ENCODE measurements at regions not wholly inside any gene's neighbourhood (a gene's known extent, or its start where the extent isn't known, plus 50 kb on each side); places are given as distances from the start of the nearest gene placed in this dataset.

- DNase-seq (ENCODE audit: insufficient read length, low spot score) (no peak), FAIRE-seq (no peak)
- no peak for TF ChIP-seq POLR2A (IDR thresholded peaks at IDR 0.05; ENCODE audit: low read depth, low read length)
Measured at GRCh38 chr5:165859251-165859650, 2353.8 kb downstream of the MAT2B start.

GRCh38 chr5:165863239-165863638 is 2357.8 kb downstream of the MAT2B start:
- no peak for DNase-seq (ENCODE audit: insufficient read length, low spot score)
- no peak for FAIRE-seq
- TF ChIP-seq POLR2A (IDR thresholded peaks at IDR 0.05; ENCODE audit: low read depth, low read length) = no peak

DNA sequence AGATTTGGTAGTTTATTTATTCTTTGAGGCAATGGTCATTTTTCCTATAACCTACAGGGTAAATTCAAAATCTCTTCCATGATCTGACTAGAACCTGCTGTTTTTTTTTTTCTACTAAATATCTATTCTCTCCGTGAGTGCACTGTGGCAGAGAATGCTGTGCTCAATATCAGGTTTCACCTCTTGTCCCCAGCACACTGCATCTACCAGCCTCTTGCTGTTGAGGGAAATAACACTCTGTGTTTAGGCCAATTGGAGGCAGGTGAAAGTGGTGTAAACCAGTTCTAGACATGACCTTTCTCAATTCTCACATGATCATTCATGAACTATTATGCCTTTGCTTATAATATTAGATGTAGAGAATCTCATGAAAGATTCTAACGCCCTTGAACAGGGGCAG is 2365.9 kb downstream of the MAT2B start:
- no peak for FAIRE-seq
- no peak for TF ChIP-seq POLR2A (IDR thresholded peaks at IDR 0.05; ENCODE audit: low read depth, low read length)
- no peak for DNase-seq (ENCODE audit: insufficient read length, low spot score)

- no peak for TF ChIP-seq POLR2A (IDR thresholded peaks at IDR 0.05; ENCODE audit: low read depth, low read length)
- FAIRE-seq = no peak
Measured at GRCh38 chr5:165874851-165875250, 2369.4 kb downstream of the MAT2B start.

GRCh38 chr5:165876538-165876937 is 2371.1 kb downstream of the MAT2B start:
- DNase-seq (ENCODE audit: insufficient read length, low spot score) = no peak
- FAIRE-seq = no peak
- TF ChIP-seq POLR2A (IDR thresholded peaks at IDR 0.05; ENCODE audit: low read depth, low read length) = no peak

More at GRCh38 chr5:165874851-165875250, 2369.4 kb downstream of the MAT2B start:
- DNase-seq (ENCODE audit: insufficient read length, low spot score) = no peak

DNA sequence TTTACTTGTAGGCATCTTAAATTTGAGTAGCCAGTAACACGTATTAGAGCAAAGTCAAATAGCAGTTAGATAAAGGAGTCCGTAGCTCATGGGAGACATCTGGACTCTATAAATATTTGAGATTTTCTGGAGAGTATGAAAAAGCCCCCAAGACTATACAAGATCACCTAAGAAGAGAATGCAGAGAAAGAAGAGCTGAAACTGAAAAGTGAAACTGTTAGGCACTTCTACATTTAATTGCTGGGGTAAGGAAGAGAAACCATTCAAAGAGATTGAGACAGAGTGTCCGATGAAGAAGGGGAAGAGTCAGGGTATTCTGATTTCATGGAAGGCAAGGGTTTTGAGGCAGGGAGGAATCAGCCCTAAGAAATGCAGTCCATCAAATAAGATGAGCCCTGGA is 2372.1 kb downstream of the MAT2B start:
- no peak for DNase-seq (ENCODE audit: insufficient read length, low spot score)
- FAIRE-seq = no peak
- no peak for TF ChIP-seq POLR2A (IDR thresholded peaks at IDR 0.05; ENCODE audit: low read depth, low read length)

- FAIRE-seq (no peak), DNase-seq (ENCODE audit: insufficient read length, low spot score) (no peak)
Measured at GRCh38 chr5:165881259-165881658, 2375.8 kb downstream of the MAT2B start.

GRCh38 chr5:165882099-165882498 is 2376.7 kb downstream of the MAT2B start:
- FAIRE-seq = no peak
- no peak for DNase-seq (ENCODE audit: insufficient read length, low spot score)
- no peak for TF ChIP-seq POLR2A (IDR thresholded peaks at IDR 0.05; ENCODE audit: low read depth, low read length)

More at GRCh38 chr5:165881259-165881658, 2375.8 kb downstream of the MAT2B start:
- no peak for TF ChIP-seq POLR2A (IDR thresholded peaks at IDR 0.05; ENCODE audit: low read depth, low read length)

- DNase-seq (ENCODE audit: insufficient read length, low spot score) = no peak
- FAIRE-seq = no peak
- no peak for TF ChIP-seq POLR2A (IDR thresholded peaks at IDR 0.05; ENCODE audit: low read depth, low read length)
Measured at GRCh38 chr5:165885623-165886350, 2380.4 kb downstream of the MAT2B start.

DNA sequence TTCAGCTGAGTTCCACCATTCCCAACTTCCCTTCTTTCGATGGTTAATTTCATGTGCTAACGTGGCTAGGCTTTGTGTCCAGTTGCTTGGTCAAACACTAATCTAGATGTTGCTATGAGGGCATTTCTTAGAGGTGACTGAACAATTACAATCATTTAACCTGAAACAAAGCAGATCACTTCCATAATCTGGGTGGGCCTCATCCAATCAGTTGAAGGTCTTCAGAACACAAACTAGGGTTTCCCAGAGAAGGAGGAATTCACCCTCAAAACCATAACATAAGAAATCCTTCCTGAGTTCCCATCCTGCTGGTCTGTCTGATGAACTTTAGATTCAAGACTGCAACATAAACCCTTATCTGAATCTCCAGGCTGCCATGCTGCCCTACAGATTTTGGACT is 2381.7 kb downstream of the MAT2B start:
- FAIRE-seq = no peak
- no peak for TF ChIP-seq POLR2A (IDR thresholded peaks at IDR 0.05; ENCODE audit: low read depth, low read length)

DNA sequence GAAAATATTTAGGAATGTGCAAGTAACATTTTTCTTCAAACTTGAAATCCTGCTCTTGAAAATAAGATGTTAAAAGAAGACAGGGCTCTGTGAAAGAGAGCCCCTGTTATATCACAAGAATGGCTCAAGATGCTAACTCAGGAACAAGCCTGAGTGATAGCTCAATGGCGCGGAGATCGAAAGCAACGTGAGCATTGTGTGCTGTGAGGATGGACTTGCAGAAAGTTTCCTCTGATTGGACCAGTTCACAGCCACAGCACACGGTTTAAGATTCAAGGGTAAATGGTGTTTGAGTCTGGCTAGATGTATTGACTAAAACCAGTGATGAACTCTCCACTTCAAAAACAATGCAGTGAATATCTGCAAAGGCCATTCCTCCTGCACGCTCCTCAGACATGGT is 2387.0 kb downstream of the MAT2B start:
- TF ChIP-seq POLR2A (IDR thresholded peaks at IDR 0.05; ENCODE audit: low read depth, low read length) = no peak
- FAIRE-seq (no peak), DNase-seq (ENCODE audit: insufficient read length, low spot score) (no peak)

More for the DNA sequence above, 2381.7 kb downstream of the MAT2B start:
- no peak for DNase-seq (ENCODE audit: insufficient read length, low spot score)

DNA sequence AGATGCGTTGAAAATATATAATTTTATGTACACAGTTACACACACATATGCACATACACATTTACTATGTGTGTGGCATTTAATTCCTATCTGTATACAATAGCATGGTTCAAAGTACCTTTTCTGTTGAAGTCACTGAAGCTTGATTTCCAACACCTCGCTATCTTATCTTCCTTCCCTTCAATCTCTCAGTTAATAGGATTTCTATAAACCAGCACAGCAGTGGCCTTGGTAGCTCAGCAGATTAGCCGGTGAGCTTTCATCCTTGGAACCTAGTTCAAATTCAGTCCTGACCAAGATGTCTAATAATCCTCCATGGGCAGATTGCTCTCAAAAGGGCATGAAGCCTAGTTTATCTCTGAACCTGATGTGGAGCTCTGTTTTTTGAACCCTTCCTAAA is 2389.5 kb downstream of the MAT2B start:
- FAIRE-seq (no peak), DNase-seq (ENCODE audit: insufficient read length, low spot score) (no peak)
- TF ChIP-seq POLR2A (IDR thresholded peaks at IDR 0.05; ENCODE audit: low read depth, low read length) = no peak

- no peak for FAIRE-seq
- DNase-seq (ENCODE audit: insufficient read length, low spot score) = no peak
- no peak for TF ChIP-seq POLR2A (IDR thresholded peaks at IDR 0.05; ENCODE audit: low read depth, low read length)
Measured at GRCh38 chr5:165903835-165904234, 2387.6 kb upstream of the WWC1 start.

GRCh38 chr5:165906871-165907270 is 2384.6 kb upstream of the WWC1 start:
- FAIRE-seq (no peak), DNase-seq (ENCODE audit: insufficient read length, low spot score) (no peak)
- no peak for TF ChIP-seq POLR2A (IDR thresholded peaks at IDR 0.05; ENCODE audit: low read depth, low read length)

DNA sequence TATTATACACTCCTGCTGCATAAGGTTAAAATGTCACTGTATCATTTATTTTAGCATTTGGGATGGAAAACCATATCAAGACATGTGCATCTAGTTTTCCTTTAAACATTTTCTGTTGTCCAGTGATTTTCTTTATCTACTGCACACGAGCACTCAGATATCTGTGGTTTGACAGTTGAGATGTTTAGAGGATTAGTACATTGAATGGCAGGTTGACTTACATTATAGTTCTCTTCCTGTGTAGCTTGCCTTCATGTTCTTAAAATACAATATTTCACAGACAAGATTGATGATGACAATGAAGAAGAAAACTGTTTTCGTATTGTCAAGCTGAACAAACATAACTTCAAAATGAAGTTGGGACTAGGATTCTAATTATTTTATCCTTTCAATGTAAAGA is 2378.4 kb upstream of the WWC1 start:
- no peak for TF ChIP-seq POLR2A (IDR thresholded peaks at IDR 0.05; ENCODE audit: low read depth, low read length)
- DNase-seq (ENCODE audit: insufficient read length, low spot score) (no peak), FAIRE-seq (no peak)

All from H54 (cell line).